RWPE1 (cell line): ENCODE measurements at regions not wholly inside any gene's neighbourhood (a gene's known extent, or its start where the extent isn't known, plus 50 kb on each side); places are given as distances from the start of the nearest gene placed in this dataset.
A peak's percentile ranks its signal among the peaks of the same experiment; 100 is the strongest.

Experiments used
- CTCF ChIA-PET: fragments of 350-600 bp; sonication (Branson Sonifier 250); formaldehyde crosslinking; extraction: SDS; loops from one replicate; lab custom pipeline; 2021; lab: Yijun Ruan, JAX
- POLR2A ChIA-PET: fragments of 400-600 bp; formaldehyde crosslinking; extraction: SDS; loops from one replicate; lab custom pipeline; 2020; ENCODE audit warnings: antibody characterized with exemption; ENCODE audit not compliant: low non-redundant PET; lab: Yijun Ruan, JAX
- DNase-seq: peaks from one replicate; pipeline ENCODE4 v3.0.0; 2012; ENCODE audit warnings: low spot score
- H3K27ac ChIP-seq: fragments of 450-650 bp; 2 replicates; pipeline ENCODE4 v1.5.1; 2017
- TF ChIP-seq, protein P1 (sequence below): fragments of 450-650 bp; conservative IDR thresholded peaks from 2 replicates; pipeline ENCODE4 v1.5.1; 2017; ENCODE audit warnings: low read depth, mild to moderate bottlenecking

DNA sequence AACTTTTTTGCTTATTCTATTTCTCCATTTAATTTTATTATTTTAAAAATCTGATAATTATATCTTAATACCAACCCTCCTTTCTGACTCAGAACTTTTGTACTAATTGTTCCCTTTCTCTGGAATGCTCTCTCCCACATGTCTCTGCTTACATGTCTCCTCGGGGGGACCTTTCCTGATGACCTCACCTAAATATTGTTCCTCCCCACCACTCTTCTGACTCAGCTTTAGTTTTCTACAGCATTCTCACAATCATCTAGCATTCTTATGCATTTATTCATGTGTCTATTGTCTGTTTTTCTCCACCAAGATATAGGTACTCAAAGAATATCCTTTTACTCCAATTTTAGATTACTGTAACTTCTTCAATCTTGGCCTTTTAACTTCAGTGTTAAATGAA, 128.7 kb downstream of the MSL3 start:
- H3K27ac ChIP-seq, result no peak overlapping the region
- DNase-seq, result peak; percentile 59
- CTCF ChIA-PET, result no interaction called here
- TF ChIP-seq, protein P1, sequence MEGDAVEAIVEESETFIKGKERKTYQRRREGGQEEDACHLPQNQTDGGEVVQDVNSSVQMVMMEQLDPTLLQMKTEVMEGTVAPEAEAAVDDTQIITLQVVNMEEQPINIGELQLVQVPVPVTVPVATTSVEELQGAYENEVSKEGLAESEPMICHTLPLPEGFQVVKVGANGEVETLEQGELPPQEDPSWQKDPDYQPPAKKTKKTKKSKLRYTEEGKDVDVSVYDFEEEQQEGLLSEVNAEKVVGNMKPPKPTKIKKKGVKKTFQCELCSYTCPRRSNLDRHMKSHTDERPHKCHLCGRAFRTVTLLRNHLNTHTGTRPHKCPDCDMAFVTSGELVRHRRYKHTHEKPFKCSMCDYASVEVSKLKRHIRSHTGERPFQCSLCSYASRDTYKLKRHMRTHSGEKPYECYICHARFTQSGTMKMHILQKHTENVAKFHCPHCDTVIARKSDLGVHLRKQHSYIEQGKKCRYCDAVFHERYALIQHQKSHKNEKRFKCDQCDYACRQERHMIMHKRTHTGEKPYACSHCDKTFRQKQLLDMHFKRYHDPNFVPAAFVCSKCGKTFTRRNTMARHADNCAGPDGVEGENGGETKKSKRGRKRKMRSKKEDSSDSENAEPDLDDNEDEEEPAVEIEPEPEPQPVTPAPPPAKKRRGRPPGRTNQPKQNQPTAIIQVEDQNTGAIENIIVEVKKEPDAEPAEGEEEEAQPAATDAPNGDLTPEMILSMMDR, result no peak
- POLR2A ChIA-PET, result no interaction called here

DNA sequence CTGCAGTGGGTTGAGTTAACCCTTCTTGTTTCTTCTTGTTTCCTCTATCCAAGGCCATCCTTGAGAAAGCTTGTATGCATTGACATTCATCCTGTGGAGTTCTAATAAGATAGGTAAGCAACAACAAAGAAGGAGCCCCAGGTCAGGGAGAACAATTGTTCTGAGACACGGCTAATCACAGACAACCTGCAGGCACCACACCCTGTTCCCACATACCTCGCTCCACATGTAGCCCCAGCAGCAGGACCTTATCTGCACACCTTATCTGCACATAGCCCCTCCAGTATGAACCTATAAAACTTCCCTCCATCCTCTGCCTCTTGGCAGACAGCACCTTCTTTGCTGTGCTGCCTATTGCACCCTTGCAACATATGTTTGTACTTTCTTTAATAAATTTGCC, 129.1 kb downstream of the MSL3 start:
- DNase-seq, result no peak
- TF ChIP-seq, protein P1, result no peak
- CTCF ChIA-PET, result no interaction called here
- no peak overlapping the region for H3K27ac ChIP-seq
- POLR2A ChIA-PET, result no interaction called here

DNA sequence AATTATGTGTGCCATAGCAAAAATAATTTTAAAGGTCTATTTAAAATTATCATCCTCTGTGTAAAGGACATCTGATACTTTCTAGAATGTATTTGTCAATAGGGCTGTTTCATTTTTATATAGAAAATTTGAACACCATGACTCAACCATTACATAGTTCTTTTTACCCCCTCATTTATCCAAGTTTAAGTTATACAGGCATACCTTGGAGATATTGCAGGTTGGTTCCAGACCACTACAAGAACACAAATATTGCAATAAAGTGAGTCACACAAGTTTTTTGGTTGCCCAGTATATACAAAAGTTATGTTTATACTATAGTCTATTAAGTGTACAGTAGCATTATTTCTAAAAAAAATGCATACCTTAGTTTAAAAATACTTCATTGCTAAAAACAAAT, 130.4 kb downstream of the MSL3 start:
- H3K27ac ChIP-seq, result no peak overlapping the region
- TF ChIP-seq, protein P1, result no peak
- POLR2A ChIA-PET, result no interaction called here
- no peak for DNase-seq
- CTCF ChIA-PET, result no interaction called here

DNA sequence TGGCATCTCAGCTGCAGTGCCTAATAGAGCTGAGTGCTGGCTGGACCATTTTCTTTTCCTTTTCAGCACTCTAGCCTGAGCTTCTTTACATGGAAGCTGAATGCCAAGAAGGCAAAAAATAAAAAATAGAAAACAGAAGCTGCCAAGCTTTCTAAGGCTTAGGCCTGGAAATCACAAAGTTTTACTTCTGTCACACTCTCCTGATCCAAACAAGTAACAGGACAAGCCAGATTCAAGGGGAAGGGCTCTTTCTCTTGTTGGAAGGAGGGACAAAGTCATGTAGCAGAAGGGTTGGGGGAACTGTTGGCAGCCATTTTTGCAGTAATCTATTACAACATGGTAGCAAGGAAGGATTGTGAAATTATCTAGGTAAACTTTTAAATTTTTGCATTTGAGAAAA, 131.8 kb downstream of the MSL3 start:
- no peak overlapping the region for H3K27ac ChIP-seq
- CTCF ChIA-PET, result interaction anchor here (0.6 kb wide), 1 partner anchor 737 kb away, joined by 3 read pairs; no protein-coding TSS in a partner anchor
- TF ChIP-seq, protein P1, result no peak
- POLR2A ChIA-PET, result no interaction called here
- DNase-seq, result no peak

DNA sequence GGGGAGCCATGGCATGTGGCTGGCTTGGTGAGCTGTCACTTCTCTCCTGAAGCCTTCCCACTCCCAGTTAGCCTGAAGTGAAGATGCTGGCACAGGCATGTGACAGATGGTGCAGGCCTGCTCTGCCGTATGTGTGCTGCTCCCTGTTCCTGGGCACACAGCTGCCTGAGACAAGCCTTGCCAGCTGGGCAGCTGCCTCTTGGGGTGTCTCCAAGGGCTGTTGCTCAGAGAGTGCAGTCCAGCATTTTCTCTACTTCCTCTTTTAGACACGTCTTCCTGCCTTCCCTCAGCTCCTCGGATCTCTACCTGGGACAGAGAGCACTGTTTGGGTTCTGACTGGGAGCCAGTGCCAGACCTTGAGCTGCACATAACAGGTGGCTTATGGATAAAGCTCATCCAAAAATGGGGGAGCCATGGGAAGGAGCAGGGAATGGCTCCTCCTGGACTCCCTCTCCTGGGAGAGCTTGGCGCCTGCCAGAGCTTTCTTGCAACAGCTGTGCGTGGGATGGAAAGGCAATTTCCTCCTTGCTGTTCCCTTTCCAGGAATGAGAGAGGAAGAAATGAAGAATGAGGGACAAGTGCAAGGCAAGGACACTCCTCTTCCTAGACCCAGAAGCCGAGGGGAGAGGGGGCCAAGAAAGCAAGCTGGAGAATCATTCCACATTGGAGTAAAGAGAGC, 132.9 kb downstream of the MSL3 start:
- no peak for DNase-seq
- TF ChIP-seq, protein P1, result no peak
- no peak overlapping the region for H3K27ac ChIP-seq
- ChIA-PET CTCF (no interaction called here), POLR2A (no interaction called here)

DNA sequence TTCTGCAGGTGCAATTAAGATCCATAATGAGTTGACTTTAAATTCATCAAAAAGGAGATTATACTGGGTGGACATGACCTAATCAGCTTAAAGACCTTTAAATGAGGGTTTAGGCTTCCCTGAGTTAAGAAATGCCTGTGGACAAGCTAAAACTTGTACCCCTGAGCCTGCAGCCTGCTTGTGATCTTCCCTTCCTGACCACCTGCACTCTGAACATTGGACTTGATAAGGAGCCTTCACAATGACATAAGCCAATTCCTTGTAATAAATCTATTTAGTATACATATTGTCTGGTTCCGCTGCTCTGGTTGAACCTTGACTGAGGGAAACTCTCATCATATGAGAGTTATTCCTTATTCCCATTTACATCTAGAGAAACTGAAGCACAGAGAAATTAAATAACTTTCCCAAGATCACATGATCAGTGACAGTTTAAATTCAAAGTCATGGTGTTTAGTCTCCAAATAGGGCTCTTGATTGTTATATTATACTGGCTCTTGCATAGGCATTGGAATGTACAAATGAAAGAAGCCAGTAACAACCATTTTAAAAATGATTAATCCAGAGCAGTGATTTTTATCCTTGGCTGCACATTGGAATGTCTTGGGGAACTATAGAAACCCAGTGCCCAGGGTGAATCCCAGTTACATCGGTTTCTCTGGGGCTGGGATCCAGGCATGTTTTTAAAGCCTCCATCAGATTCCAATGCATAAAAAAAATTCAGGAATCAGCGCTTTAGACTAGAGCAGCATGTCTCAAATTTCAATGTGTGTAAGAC, 136.1 kb downstream of the MSL3 start:
- TF ChIP-seq, protein P1, result no peak
- H3K27ac ChIP-seq, result no peak overlapping the region
- CTCF ChIA-PET, result no interaction called here
- POLR2A ChIA-PET, result no interaction called here
- no peak for DNase-seq
